ENCODE measurements at regions not wholly inside any gene's neighbourhood (a gene's known extent, or its start where the extent isn't known, plus 50 kb on each side); places are given as distances from the start of the nearest gene placed in this dataset.

DNA sequence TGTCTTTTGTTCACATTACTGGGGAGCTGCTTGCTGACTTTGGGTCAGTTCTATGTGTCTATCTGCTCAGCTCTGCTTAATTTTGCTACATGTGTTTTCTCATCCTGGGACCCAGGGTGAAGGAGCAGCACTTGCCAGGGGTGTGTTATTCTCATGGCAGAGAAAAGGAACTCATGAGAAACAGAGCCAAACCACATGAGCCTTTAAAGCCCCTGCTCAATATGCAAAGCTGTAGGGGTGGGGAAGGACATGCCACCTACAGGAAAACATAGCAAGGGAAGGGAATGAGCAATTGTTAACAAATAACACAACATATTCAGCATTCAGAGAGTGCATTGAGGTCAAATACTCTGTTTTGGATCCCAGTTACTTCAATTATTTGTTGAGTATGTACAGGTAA lies 290.9 kb downstream of the CDK5RAP2 start:
- Mint-ChIP-seq H3K27ac (ENCODE audit: unreplicated experiment) (no peak overlapping the region), H3K4me3 (ENCODE audit: unreplicated experiment) (no peak overlapping the region), H3K4me1 (ENCODE audit: low read depth, unreplicated experiment) (no peaks in the 10 kb centered on the region), H3K27me3 (ENCODE audit: unreplicated experiment) (no peaks in the 10 kb centered on the region), H3K36me3 (ENCODE audit: unreplicated experiment) (peaks cover 4% of the 10 kb centered on the region), H3K9me3 (ENCODE audit: unreplicated experiment) (peaks cover 4% of the 10 kb centered on the region)
- TF ChIP-seq, protein P1, sequence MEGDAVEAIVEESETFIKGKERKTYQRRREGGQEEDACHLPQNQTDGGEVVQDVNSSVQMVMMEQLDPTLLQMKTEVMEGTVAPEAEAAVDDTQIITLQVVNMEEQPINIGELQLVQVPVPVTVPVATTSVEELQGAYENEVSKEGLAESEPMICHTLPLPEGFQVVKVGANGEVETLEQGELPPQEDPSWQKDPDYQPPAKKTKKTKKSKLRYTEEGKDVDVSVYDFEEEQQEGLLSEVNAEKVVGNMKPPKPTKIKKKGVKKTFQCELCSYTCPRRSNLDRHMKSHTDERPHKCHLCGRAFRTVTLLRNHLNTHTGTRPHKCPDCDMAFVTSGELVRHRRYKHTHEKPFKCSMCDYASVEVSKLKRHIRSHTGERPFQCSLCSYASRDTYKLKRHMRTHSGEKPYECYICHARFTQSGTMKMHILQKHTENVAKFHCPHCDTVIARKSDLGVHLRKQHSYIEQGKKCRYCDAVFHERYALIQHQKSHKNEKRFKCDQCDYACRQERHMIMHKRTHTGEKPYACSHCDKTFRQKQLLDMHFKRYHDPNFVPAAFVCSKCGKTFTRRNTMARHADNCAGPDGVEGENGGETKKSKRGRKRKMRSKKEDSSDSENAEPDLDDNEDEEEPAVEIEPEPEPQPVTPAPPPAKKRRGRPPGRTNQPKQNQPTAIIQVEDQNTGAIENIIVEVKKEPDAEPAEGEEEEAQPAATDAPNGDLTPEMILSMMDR (IDR thresholded peaks at IDR 0.05; ENCODE audit: partially characterized antibody, unreplicated experiment) = no peak
- DNase-seq = no peak

DNA sequence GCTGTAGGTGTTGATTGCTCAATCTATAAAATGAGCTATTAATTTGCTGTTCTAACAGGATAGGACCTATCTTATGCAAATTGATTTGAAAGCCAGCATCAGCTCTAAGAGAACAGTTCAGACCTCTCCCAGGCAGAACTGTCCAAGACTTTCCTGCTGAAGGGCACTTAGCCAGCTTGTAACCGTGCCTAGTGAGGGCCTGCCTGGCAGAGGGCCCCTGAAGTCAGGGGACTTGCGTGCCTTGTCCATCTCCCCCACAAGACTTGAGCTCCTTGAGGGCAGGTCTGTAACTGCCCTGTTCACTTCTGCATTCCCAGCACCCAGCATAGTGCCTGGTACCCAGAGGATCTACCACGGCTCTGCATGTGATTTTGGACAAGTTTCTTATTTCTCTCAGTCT lies 293.4 kb downstream of the CDK5RAP2 start:
- Mint-ChIP-seq H3K4me1 (ENCODE audit: low read depth, unreplicated experiment) (no peaks in the 10 kb centered on the region), H3K4me3 (ENCODE audit: unreplicated experiment) (no peak overlapping the region), H3K27ac (ENCODE audit: unreplicated experiment) (no peak overlapping the region), H3K36me3 (ENCODE audit: unreplicated experiment) (peaks cover 4% of the 10 kb centered on the region), H3K27me3 (ENCODE audit: unreplicated experiment) (no peaks in the 10 kb centered on the region), H3K9me3 (ENCODE audit: unreplicated experiment) (peaks cover 5% of the 10 kb centered on the region)
- no peak for DNase-seq
- TF ChIP-seq, protein P1 (IDR thresholded peaks at IDR 0.05; ENCODE audit: partially characterized antibody, unreplicated experiment) = no peak

DNA sequence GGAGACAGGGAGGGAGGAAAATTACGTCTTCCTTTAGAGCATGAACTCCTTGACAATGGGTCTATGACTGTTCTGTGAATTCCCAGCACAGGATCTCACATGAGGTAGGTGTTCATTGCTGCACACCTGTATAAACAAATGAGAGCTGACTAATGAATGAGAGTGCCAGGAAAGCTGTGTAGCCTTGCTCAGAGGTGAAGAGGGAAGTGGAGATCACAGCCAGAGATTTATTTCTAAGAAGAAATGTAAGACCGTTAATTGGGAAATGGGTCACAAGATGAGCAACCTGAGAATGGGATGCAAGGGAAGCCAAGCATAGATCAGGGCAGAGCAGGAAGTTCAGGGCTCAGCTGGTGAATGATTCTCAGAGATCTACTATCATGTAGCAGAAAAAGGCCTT lies 295.1 kb downstream of the CDK5RAP2 start:
- H3K9me3 Mint-ChIP-seq (ENCODE audit: unreplicated experiment) = peaks cover 5% of the 10 kb centered on the region
- DNase-seq = no peak
- H3K4me1 Mint-ChIP-seq (ENCODE audit: low read depth, unreplicated experiment) = no peaks in the 10 kb centered on the region
- TF ChIP-seq, protein P1 (IDR thresholded peaks at IDR 0.05; ENCODE audit: partially characterized antibody, unreplicated experiment) = no peak
- no peak overlapping the region for H3K27ac Mint-ChIP-seq (ENCODE audit: unreplicated experiment)
- no peaks in the 10 kb centered on the region for H3K27me3 Mint-ChIP-seq (ENCODE audit: unreplicated experiment)
- H3K36me3 Mint-ChIP-seq (ENCODE audit: unreplicated experiment) = peaks cover 4% of the 10 kb centered on the region
- H3K4me3 Mint-ChIP-seq (ENCODE audit: unreplicated experiment) = no peak overlapping the region

DNA sequence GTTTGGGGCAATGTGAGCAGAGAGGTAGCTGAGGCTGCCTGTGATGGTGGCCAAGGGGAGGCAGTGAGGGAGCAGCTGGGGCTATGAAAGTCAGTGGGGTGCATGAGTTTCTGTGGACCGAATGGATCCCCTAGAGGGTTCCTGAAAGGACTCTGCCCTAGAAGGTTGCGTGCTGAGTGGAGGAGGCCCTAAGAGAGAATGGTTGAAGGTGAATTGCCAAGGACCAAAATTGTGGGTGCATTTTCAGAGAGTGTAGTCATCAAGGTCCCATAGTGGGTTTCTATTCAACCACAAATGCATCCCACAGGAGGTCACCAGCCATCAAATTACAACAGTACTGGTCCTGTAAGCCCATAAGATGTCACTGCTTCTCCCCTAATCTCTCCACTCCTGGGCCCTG lies 298.3 kb downstream of the CDK5RAP2 start:
- DNase-seq = no peak
- H3K9me3 Mint-ChIP-seq (ENCODE audit: unreplicated experiment) = peaks cover 5% of the 10 kb centered on the region
- no peak overlapping the region for H3K4me3 Mint-ChIP-seq (ENCODE audit: unreplicated experiment)
- H3K36me3 Mint-ChIP-seq (ENCODE audit: unreplicated experiment) = peaks cover 11% of the 10 kb centered on the region
- peaks cover 3% of the 10 kb centered on the region for H3K27me3 Mint-ChIP-seq (ENCODE audit: unreplicated experiment)
- no peak overlapping the region for H3K27ac Mint-ChIP-seq (ENCODE audit: unreplicated experiment)
- TF ChIP-seq, protein P1 (IDR thresholded peaks at IDR 0.05; ENCODE audit: partially characterized antibody, unreplicated experiment) = no peak
- no peaks in the 10 kb centered on the region for H3K4me1 Mint-ChIP-seq (ENCODE audit: low read depth, unreplicated experiment)

DNA sequence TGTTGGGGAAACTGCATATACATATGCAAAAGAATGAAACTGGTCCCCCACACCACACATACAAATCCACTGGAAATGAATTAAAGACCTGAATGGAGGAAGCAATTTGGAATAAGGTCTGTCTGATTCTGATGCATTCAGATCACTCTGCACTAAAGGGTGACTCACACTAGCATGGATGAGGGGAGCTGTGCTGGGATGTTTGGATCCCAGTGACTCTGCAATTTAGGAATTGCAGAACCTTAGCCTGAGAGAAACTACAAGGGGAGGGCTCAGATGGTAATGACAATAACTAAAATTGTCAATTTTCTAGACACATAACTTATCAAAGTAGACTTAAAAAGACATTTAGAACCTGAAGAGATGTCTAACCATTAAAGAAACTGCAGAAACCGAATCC lies 312.0 kb downstream of the CDK5RAP2 start:
- TF ChIP-seq, protein P1 (IDR thresholded peaks at IDR 0.05; ENCODE audit: partially characterized antibody, unreplicated experiment) = no peak
- Mint-ChIP-seq H3K4me1 (ENCODE audit: low read depth, unreplicated experiment) (peaks cover 9% of the 10 kb centered on the region), H3K27me3 (ENCODE audit: unreplicated experiment) (peaks cover 4% of the 10 kb centered on the region), H3K27ac (ENCODE audit: unreplicated experiment) (no peak overlapping the region), H3K4me3 (ENCODE audit: unreplicated experiment) (no peak overlapping the region), H3K36me3 (ENCODE audit: unreplicated experiment) (peaks cover 4% of the 10 kb centered on the region), H3K9me3 (ENCODE audit: unreplicated experiment) (no peaks in the 10 kb centered on the region)
- DNase-seq = no peak

Measured in glutamatergic neuron (in vitro differentiated cells).